ENCODE measurements at regions not wholly inside any gene's neighbourhood (a gene's known extent, or its start where the extent isn't known, plus 50 kb on each side); places are given as distances from the start of the nearest gene placed in this dataset.

- Histone ChIP-seq H3K27me3 (ENCODE audit: control insufficient read depth, insufficient read depth, low read length) (no peaks in the 10 kb centered on the region), H3K9ac (ENCODE audit: low read length in 3 of 3) (no peak overlapping the region), H3K4me1 (ENCODE audit: control insufficient read depth in 2 of 3, insufficient read depth in 2 of 3, low read depth in 1 of 3, low read length in 3 of 3) (no peaks in the 10 kb centered on the region), H3K4me3 (ENCODE audit: low read length in 3 of 3) (no peak overlapping the region), H3K27ac (ENCODE audit: low read depth in 2 of 2, low read length in 2 of 2) (no peak overlapping the region), H3K36me3 (ENCODE audit: control insufficient read depth in 2 of 3, insufficient read depth in 3 of 3, low read length in 3 of 3) (no peaks in the 10 kb centered on the region), H3K9me3 (ENCODE audit: control insufficient read depth in 2 of 3, insufficient read depth in 1 of 3, low read length in 3 of 3) (no peaks in the 10 kb centered on the region)
- no peak for TF ChIP-seq CTCF (IDR thresholded peaks at IDR 0.05; ENCODE audit: borderline replicate concordance, extremely low read depth, insufficient read depth)
- DNase-seq (no peak), FAIRE-seq (no peak)
- intact Hi-C loops (cut with DNase I): no loop called here
These were observed 51.5 kb upstream of the PHLPP1 start for GRCh38 chr18:62663731-62664336.

DNA sequence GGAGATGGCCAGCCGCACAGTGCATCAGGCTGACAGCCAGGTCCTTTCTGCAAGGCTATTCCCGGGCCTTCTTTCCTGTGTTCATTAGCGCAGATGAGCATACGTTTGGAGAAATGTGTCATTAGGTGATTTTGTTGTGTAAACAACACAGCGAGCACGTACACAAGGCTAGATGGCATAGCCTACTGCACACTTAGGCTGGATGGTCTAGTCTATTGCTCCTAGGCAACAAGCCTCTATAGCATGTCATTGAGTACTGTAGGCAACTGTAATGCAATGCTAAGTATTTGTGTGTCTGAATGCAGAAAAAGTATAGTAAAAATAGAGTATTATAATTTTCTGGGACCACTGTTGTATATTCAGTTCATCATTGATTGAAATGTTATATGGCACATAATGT is 50.9 kb upstream of the PHLPP1 start:
- Histone ChIP-seq H3K9ac (ENCODE audit: low read length in 3 of 3) (no peak overlapping the region), H3K27ac (ENCODE audit: low read depth in 2 of 2, low read length in 2 of 2) (no peak overlapping the region), H3K36me3 (ENCODE audit: control insufficient read depth in 2 of 3, insufficient read depth in 3 of 3, low read length in 3 of 3) (no peaks in the 10 kb centered on the region), H3K4me1 (ENCODE audit: control insufficient read depth in 2 of 3, insufficient read depth in 2 of 3, low read depth in 1 of 3, low read length in 3 of 3) (no peaks in the 10 kb centered on the region), H3K4me3 (ENCODE audit: low read length in 3 of 3) (no peak overlapping the region), H3K9me3 (ENCODE audit: control insufficient read depth in 2 of 3, insufficient read depth in 1 of 3, low read length in 3 of 3) (no peaks in the 10 kb centered on the region), H3K27me3 (ENCODE audit: control insufficient read depth, insufficient read depth, low read length) (no peaks in the 10 kb centered on the region)
- intact Hi-C loops (cut with DNase I): no loop called here
- no peak for TF ChIP-seq CTCF (IDR thresholded peaks at IDR 0.05; ENCODE audit: borderline replicate concordance, extremely low read depth, insufficient read depth)
- FAIRE-seq: no peak
- no peak for DNase-seq

DNA sequence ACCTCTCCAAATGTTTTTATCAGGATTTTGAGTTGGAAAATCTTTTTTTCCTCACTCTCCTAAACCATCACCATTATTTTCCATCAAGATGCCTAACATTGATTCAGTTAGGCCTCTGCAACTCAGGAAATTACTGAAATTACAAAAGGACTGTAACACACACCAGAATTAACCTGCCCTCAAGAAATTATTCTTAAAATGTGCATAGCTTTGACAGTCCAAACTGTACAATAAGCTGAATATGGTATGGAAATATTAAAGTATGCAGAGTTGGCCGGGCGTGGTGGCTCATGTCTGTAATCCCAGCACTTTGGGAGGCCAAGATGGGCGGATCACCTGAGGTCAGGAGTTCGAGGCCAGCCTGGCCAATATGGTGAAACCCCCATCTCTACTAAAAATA is 50.2 kb upstream of the PHLPP1 start:
- TF ChIP-seq CTCF (IDR thresholded peaks at IDR 0.05; ENCODE audit: borderline replicate concordance, extremely low read depth, insufficient read depth): no peak
- DNase-seq (no peak), FAIRE-seq (no peak)
- H3K27me3 ChIP-seq (ENCODE audit: control insufficient read depth, insufficient read depth, low read length): no peaks in the 10 kb centered on the region
- H3K4me3 ChIP-seq (ENCODE audit: low read length in 3 of 3): no peak overlapping the region
- peaks cover 0 to 6% (median 0%) of the 10 kb centered on the region in 3 donors for H3K9me3 ChIP-seq (ENCODE audit: control insufficient read depth in 2 of 3, insufficient read depth in 1 of 3, low read length in 3 of 3)
- no peaks in the 10 kb centered on the region for H3K36me3 ChIP-seq (ENCODE audit: control insufficient read depth in 2 of 3, insufficient read depth in 3 of 3, low read length in 3 of 3)
- H3K9ac ChIP-seq (ENCODE audit: low read length in 3 of 3): no peak overlapping the region
- intact Hi-C loops (cut with DNase I): no loop called here
- H3K27ac ChIP-seq (ENCODE audit: low read depth in 2 of 2, low read length in 2 of 2): no peak overlapping the region
- H3K4me1 ChIP-seq (ENCODE audit: control insufficient read depth in 2 of 3, insufficient read depth in 2 of 3, low read depth in 1 of 3, low read length in 3 of 3): no peaks in the 10 kb centered on the region
